Fibroblast of pulmonary artery (primary cell): ENCODE measurements at regions not wholly inside any gene's neighbourhood (a gene's known extent, or its start where the extent isn't known, plus 50 kb on each side); places are given as distances from the start of the nearest gene placed in this dataset.
"Not testable (repeated sequence)": the region's sequence is repeated elsewhere in the genome, so short reads cannot be mapped to it uniquely, and the experiment has no call there.

ENCODE experiments used
- DNase-seq: peaks from one replicate; pipeline ENCODE4 v3.0.0-alpha.2; 2010; ENCODE audit warnings: low read depth
- H3K4me3 ChIP-seq: replicated peaks from 2 replicates; pipeline ENCODE4 v1.5.1; 2011; ENCODE audit warnings: low read depth, mild to moderate bottlenecking, control low read depth, low read length, moderate library complexity
- CTCF ChIP-seq: IDR thresholded peaks from 2 replicates; pipeline ENCODE4 v1.5.1; 2011; ENCODE audit warnings: mild to moderate bottlenecking, control low read depth, low read length, inconsistent platforms; ENCODE audit errors: missing control alignments

GRCh38 chr12:17030338-17030737, 424.4 kb upstream of the LMO3 start:
- TF ChIP-seq CTCF: no peak
- H3K4me3 ChIP-seq: no peak overlapping the region
- no peak for DNase-seq

GRCh38 chr12:17028348-17028747, 422.4 kb upstream of the LMO3 start:
- H3K4me3 ChIP-seq: no peak overlapping the region
- no peak for TF ChIP-seq CTCF
- no peak for DNase-seq

- H3K4me3 ChIP-seq, DNase-seq: not testable (repeated sequence)
Observed at GRCh38 chr12:17025424-17025823, 419.5 kb upstream of the LMO3 start.

- no peak for DNase-seq
- H3K4me3 ChIP-seq: no peak overlapping the region
- TF ChIP-seq CTCF: no peak
Observed at GRCh38 chr12:17020765-17021164, 414.8 kb upstream of the LMO3 start.

- H3K4me3 ChIP-seq: no peak overlapping the region
- DNase-seq: no peak
- no peak for TF ChIP-seq CTCF
Observed at GRCh38 chr12:17017402-17017801, 411.4 kb upstream of the LMO3 start.

GRCh38 chr12:17016116-17016864, 410.3 kb upstream of the LMO3 start:
- no peak overlapping the region for H3K4me3 ChIP-seq
- DNase-seq: no peak
- TF ChIP-seq CTCF: no peak

- no peak for DNase-seq
- TF ChIP-seq CTCF: no peak
- no peak overlapping the region for H3K4me3 ChIP-seq
Observed at GRCh38 chr12:17015501-17015900, 409.5 kb upstream of the LMO3 start.

- DNase-seq, H3K4me3 ChIP-seq: not testable (repeated sequence)
Observed at GRCh38 chr12:17007442-17008040, 401.6 kb upstream of the LMO3 start.

- H3K4me3 ChIP-seq, DNase-seq: not testable (repeated sequence)
Observed at GRCh38 chr12:16998538-16998937, 392.6 kb upstream of the LMO3 start.
